Large intestine (tissue), 3 donors: ENCODE measurements at regions not wholly inside any gene's neighbourhood (a gene's known extent, or its start where the extent isn't known, plus 50 kb on each side); places are given as distances from the start of the nearest gene placed in this dataset.

Experiments
- DNase-seq, 2 donors: peaks; one replicate each; pipeline versions ENCODE4 v3.0.0 to v3.0.0-alpha.2; 2013
- H3K27ac ChIP-seq: one replicate; pipeline ENCODE4 v1.5.1; 2013; ENCODE audit warnings: low read length
- H3K27me3 ChIP-seq: 2 replicates; pipeline ENCODE4 v1.6.1; 2013; ENCODE audit warnings: low read length; ENCODE audit not compliant: control insufficient read depth, insufficient read depth
- H3K36me3 ChIP-seq: 2 replicates; pipeline ENCODE4 v1.6.1; 2013; ENCODE audit warnings: low read length; ENCODE audit not compliant: control insufficient read depth, insufficient read depth
- H3K4me1 ChIP-seq: one replicate; pipeline ENCODE4 v1.6.1; 2013; ENCODE audit warnings: low read length; ENCODE audit not compliant: control insufficient read depth, insufficient read depth
- H3K4me3 ChIP-seq: one replicate; pipeline ENCODE4 v1.5.1; 2013; ENCODE audit warnings: low read length
- H3K9me3 ChIP-seq: one replicate; pipeline ENCODE4 v1.6.1; 2013; ENCODE audit warnings: mild to moderate bottlenecking, low read depth, low read length, moderate library complexity; ENCODE audit not compliant: control insufficient read depth
- WGBS: methylation state at CpG from one replicate; pipeline ENCODE4 v1.1.5; 2013; ENCODE audit warnings: low lambda C conversion rate; ENCODE audit not compliant: insufficient coverage; 5-methylcytosine and 5-hydroxymethylcytosine counted together

DNA sequence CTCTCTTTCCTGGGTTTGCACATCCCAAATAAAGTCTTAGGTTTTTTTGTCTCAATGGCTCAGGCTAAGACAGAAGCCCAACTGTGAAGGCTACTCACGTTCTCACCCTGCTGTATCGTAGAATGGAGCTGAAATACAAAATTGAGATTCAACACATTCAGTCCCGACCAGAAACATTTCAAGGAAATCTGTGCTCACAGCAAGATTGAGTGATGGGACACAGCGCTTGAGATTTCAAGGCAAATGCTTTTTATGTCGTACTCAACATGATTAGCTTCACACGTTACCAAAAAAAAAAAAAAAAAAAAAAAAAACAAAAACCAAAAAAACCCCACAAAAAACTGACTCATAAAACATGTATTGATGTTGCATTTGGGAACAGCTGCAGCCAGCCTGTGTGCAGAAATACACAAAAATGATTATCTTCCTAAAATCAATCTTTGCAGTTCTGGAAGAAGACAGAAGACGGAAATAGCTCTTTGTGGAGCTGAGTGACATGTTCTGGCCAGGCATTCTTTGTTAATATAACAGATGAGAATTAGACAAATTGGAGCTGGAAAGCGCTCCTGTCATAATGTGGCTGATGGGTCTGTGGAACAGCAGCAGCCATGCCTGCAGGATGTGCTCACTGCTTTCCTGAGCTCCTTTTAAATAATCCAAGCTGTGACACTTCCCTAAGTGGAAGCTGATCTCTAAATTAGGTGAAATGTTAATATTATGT is 453.2 kb downstream of the LPIN1 start:
- H3K4me1 ChIP-seq, result no peaks in the 10 kb centered on the region
- WGBS, result no CpG with 5 or more reads among the region's 8 CpGs

DNA sequence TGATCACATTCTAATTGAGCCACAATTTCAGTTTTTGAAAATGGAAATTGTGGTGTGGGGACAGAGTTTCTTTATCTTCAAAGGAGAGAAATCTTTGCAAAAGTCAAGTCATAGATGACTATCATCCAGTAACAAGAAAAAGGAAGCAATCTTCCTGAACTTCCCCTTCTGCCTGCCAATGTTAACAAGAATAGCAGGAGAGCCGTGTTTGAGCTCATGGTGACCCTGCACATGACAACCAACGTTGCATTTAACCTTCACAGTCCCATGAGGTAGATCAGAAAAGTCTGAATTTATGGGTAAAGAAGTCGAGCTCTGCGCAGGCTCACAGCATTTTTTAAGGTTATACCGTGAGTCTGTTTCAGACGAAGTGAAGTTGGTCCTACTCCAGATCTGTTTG is 454.9 kb downstream of the LPIN1 start:
- Histone ChIP-seq H3K27me3 (no peaks in the 10 kb centered on the region), H3K36me3 (no peaks in the 10 kb centered on the region), H3K4me3 (no peak overlapping the region), H3K4me1 (no peaks in the 10 kb centered on the region), H3K27ac (no peak overlapping the region), H3K9me3 (no peaks in the 10 kb centered on the region)
- WGBS, result no CpG with 5 or more reads among the region's 6 CpGs
- DNase-seq, result no peak

More for the DNA sequence above, 453.2 kb downstream of the LPIN1 start:
- no peak overlapping the region for H3K4me3 ChIP-seq
- no peaks in the 10 kb centered on the region for H3K36me3 ChIP-seq
- DNase-seq, result no peak
- H3K9me3 ChIP-seq, result no peaks in the 10 kb centered on the region
- no peaks in the 10 kb centered on the region for H3K27me3 ChIP-seq
- no peak overlapping the region for H3K27ac ChIP-seq

DNA sequence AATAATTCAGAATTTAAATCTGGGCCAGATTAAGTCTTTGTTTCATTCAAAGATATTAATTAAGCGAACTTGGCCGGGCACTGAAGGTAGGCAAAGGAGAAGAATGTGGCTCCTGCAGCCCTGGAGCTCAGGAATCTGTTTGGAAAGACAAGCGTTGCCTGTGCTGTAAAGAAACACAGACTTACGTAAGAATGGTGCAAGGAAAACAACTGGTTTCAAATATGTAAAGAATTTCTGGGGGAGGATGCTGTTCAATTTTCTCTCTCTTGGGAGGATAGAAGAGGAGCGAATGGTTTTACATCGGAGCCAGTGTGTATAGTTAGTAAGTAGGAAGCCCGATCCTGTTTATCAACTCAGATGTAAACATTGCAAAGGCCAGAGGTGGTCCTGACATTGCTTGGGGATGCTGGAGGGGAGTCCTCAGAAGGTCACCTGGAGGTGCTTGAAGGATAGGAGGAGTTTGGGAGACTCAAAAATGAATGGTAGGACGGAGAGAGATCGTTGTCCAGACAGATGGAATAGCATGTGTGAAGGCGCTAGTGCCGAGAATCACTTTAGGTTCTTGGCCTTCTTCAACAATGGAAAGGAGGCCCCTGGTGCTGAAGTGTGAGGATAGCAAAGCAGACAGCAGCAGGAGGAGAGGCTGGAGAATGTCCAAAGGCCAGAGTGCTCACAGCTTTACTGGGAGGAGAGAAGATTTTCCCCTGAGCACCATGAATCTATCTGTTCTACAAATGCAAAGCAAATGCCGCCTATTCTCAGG is 456.1 kb downstream of the LPIN1 start:
- H3K4me3 ChIP-seq, result no peak overlapping the region
- peak; percentile 16 to 25 for DNase-seq
- no peaks in the 10 kb centered on the region for H3K9me3 ChIP-seq
- H3K4me1 ChIP-seq, result no peaks in the 10 kb centered on the region
- no peak overlapping the region for H3K27ac ChIP-seq
- no peaks in the 10 kb centered on the region for H3K27me3 ChIP-seq
- H3K36me3 ChIP-seq, result no peaks in the 10 kb centered on the region
- WGBS, result 57% methylated on average over 4 of the region's 12 CpGs

DNA sequence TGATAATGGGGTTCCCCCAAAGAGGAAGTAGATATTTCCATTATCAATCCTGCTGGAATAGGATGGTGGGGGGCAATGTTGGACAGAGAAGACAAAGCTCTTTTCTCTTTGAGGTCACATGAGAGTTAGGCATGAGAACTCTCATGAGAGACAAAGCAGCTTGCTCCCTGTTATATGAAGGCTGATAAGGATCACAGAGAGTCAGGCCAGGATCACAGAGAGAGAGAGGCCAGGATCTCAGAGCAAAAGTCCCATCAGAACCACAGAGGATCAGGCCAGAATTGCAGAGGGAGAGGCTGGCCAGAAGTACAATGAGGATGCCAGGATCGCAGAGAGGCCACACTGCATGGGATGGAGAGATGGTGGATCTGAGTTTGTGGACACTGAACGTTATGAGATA is 457.1 kb downstream of the LPIN1 start:
- H3K27ac ChIP-seq, result no peak overlapping the region
- no peaks in the 10 kb centered on the region for H3K9me3 ChIP-seq
- H3K4me1 ChIP-seq, result no peaks in the 10 kb centered on the region
- DNase-seq, result no peak
- no peaks in the 10 kb centered on the region for H3K36me3 ChIP-seq
- H3K4me3 ChIP-seq, result no peak overlapping the region
- WGBS, result 100% methylated on average over 1 of the region's 2 CpGs
- no peaks in the 10 kb centered on the region for H3K27me3 ChIP-seq

DNA sequence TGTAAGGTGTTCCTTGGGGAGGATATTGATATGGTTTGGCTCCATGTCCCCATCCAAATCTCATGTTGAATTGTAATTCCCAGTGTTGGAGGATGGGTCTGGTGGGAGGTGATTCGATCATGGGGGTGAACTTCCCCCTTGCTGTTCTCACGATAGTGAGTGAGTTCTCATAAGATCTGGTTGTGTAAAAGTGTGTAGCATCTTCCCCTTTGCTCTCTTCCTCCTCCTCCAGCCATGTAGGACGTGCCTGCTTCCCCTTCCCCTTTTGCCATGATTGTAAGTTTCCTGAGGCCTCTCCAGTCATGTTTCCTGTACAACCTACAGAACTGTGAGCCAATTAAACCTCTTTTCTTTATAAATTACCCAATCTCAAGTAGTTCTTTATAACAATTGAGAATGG is 458.7 kb downstream of the LPIN1 start:
- Histone ChIP-seq H3K36me3 (no peaks in the 10 kb centered on the region), H3K4me1 (no peaks in the 10 kb centered on the region), H3K27ac (no peak overlapping the region), H3K27me3 (no peaks in the 10 kb centered on the region), H3K4me3 (no peak overlapping the region), H3K9me3 (no peaks in the 10 kb centered on the region)
- no CpG with 5 or more reads among the region's 3 CpGs for WGBS
- no peak for DNase-seq

DNA sequence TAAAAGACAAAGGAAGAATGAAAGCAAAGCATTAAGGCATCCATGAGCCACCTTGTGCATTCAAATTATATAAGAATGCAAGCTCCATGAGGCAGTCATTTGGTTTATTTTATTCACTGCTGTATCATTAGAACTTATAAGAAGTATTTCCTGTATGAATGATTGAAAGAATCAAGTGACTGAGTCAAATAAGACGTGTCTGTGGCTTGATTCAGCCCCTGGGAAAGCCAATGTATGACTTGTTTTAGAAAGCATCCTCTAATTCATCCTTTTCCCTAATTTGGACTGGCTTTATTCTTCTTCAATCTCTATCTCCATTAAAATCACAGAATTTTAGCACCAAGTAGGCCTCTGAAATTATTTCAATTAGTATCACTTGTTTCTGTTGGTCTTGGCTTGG is 461.1 kb downstream of the LPIN1 start:
- WGBS, result no CpG with 5 or more reads among the region's 1 CpG
- no peak overlapping the region for H3K27ac ChIP-seq
- no peaks in the 10 kb centered on the region for H3K9me3 ChIP-seq
- no peaks in the 10 kb centered on the region for H3K4me1 ChIP-seq
- H3K27me3 ChIP-seq, result no peaks in the 10 kb centered on the region
- no peaks in the 10 kb centered on the region for H3K36me3 ChIP-seq
- DNase-seq, result no peak
- no peak overlapping the region for H3K4me3 ChIP-seq

DNA sequence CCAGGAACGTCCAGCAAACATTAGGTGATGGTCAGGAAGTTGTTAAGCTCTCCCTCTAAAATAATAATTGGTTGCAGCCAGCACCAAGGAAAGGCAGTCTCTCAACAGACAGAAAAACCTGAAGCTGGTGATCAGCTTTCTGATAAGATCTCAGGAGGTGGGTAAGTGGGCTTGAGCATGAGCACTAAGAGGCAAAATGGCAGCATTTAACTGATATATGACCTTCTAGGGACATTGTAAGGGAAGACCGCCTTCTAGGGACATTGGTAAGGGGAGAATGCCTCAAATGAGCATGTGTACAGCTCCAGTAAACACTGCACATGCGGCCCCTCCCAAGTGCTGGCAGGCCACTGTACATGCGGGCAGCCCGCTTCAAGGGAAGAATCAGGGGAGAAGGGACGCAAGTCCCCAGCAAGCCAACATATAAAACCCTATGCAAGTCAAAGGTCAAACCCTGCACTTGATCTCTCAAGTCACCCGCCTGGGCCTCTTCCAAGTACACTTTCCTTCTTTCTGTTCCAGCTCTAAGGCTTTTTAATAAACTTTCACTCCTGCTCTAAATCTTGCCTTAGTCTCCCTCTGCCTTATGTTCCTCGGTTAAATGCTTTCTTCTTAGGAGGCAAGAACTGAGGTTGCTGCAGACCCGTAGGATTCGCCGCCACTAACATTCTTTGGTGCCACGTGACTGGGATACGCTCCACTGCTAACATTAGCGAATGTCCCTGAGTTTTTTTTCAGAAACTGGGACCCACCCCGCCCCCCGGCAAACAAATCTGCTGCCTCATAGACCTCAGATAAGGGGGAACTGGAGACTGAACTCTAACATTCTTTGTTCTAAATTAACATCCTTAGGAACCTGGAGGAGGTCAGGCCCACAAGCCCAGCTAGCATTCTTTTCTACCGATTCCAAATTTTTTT is 463.8 kb downstream of the LPIN1 start:
- no peak for DNase-seq
- WGBS, result no CpG with 5 or more reads among the region's 17 CpGs
- Histone ChIP-seq H3K4me3 (no peak overlapping the region), H3K9me3 (no peaks in the 10 kb centered on the region), H3K27ac (no peak overlapping the region), H3K27me3 (no peaks in the 10 kb centered on the region), H3K4me1 (no peaks in the 10 kb centered on the region), H3K36me3 (no peaks in the 10 kb centered on the region)

DNA sequence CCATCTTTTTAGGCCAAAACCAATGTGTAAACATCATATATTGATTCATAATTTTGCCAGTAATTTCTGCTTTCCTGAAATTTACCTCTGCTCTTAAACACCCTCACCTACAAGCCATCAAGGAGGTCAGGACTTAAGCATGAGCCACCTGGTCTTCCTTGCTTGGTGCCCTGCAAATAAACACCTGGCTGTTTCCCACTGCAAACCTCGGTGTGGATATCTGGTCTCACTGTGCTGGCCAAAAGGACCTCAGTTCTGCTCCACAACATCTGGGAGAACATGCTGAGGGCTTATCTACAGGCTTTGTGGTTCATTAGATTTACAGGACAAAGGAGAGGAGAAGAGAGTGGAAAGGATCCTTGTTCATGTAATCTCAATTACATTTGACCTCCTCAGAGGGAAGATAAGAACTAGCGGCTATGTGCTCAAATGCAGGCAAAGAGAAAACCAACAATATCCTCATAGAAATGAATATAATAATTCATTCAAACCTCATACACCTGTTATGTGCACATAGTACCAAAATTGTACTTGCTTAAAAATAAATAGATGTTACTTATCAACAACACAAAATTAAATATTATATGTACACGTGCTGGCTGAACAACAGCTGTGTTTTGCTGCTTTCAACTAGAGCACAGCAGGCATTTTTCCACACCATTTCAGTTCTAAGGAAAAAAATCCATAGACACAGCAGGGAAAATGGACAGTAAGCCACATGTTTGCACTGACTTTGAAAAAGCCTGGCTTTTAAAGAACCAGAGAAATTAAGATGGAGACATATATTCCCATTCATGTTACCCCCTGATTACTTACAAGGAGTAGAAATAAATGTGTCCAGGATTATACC is 465.1 kb downstream of the LPIN1 start:
- no peaks in the 10 kb centered on the region for H3K36me3 ChIP-seq
- no peaks in the 10 kb centered on the region for H3K27me3 ChIP-seq
- DNase-seq, result no peak
- no peak overlapping the region for H3K4me3 ChIP-seq
- H3K4me1 ChIP-seq, result no peaks in the 10 kb centered on the region
- H3K9me3 ChIP-seq, result no peaks in the 10 kb centered on the region
- no CpG with 5 or more reads among the region's 3 CpGs for WGBS
- no peak overlapping the region for H3K27ac ChIP-seq

DNA sequence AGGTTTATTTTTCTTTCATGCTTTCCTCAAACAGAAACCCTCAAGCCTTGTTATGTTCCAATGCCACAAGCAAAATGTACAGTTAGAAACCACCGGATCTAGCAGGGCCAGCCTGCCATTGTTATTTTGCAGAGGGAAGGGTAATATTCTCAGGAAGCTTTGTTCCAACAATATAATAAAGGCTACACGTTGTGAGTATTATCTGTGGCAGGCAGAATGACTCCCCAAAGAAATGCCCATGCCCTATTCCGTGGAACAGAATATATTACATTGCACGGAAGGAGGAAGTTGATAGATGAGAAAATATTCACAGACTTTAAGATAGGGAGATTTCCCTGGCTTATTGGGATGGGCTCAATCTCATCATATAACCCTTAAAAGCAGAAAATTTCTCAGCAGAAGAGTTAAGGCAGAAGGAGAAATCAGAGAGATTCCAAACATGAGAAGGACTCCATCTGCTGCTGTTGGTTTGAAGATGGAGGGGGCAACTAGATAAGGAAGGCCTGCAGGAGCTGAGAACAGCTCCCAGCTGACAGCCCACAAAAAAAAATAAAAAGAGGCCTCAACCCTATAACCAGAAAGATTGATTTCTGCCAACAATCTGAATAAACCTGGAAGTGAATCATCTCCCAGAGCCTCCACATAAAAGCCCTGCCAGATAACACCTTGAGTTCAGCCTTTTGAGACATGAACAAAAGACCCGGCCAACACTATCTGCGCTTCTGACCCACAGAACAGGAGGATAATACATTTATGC is 466.6 kb downstream of the LPIN1 start:
- Histone ChIP-seq H3K4me3 (no peak overlapping the region), H3K27me3 (no peaks in the 10 kb centered on the region), H3K4me1 (no peaks in the 10 kb centered on the region), H3K36me3 (no peaks in the 10 kb centered on the region), H3K27ac (no peak overlapping the region), H3K9me3 (no peaks in the 10 kb centered on the region)
- 100% methylated on average over 1 of the region's 6 CpGs for WGBS
- no peak for DNase-seq
